ENCODE measurements at regions not wholly inside any gene's neighbourhood (a gene's known extent, or its start where the extent isn't known, plus 50 kb on each side); places are given as distances from the start of the nearest gene placed in this dataset.

- no peak for DNase-seq
These were observed 216.7 kb upstream of the ARID1B start for GRCh38 chr6:156560476-156560875.

DNA sequence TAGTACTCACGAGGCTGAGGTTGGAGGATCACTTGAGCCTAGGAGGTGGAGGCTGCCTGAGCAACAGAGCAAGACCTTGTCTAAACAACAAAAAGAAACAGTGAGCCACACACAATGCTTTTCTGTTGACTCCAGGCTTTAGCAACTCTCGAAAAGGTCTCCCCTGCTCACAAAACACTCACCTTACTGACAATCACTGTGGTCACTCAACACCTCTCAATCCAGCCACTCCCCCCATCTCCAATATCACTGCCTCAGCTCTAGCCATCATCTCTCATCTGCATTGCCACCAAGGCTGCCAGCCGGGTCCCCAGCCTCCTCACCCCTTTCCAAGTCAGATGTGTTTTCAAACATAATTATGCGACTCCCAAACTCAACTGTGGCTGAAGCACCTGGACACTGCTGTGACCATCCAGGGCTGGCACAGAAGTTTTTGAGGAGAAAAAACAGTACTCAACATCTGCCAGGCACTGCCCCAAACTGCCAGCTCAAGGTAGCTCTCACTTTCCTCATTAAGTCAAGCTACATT is 218.0 kb upstream of the ARID1B start:
- no peak for DNase-seq

DNA sequence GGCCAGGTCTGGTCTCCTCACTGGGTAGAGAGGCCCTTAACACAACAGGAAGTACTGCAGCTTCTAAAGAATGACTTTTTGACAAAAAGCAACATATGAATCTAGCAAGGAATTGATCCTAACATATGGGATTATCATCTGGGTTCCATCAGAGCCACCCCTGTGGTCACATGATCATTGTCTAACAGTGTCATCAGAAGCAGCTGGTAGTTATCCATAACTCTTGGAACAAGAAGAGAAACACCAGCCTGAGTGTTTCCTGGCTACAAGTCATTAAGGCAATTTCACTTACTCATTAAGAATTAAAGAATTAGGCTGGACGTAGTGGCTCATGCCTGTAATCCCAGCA is 219.3 kb upstream of the ARID1B start:
- DNase-seq, result no peak

- DNase-seq, result peak; percentile 99
These were observed 219.8 kb upstream of the ARID1B start for GRCh38 chr6:156557251-156557910.

- DNase-seq, result no peak
These were observed 220.4 kb upstream of the ARID1B start for GRCh38 chr6:156556811-156557210.

- DNase-seq, result no peak
These were observed 222.1 kb upstream of the ARID1B start for GRCh38 chr6:156555116-156555515.

DNA sequence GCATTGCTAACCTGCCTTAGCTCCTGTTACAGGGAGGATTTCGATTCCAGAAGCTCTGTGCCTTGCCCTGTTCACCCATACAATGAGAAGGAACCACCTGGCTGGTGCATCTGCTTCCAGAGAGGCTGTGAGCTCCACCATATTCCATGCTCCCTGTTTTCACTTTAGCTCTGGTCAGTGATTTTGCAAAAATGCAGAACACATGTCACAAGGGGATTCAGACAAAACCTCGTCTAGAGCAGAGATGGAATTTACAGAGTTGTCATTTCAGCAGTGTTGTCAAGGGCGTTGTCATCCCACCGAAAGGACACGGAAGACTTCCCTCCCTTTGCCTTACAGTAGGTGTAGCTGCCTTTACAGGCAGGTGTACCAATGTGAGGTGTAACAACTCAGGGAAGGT is 223.0 kb upstream of the ARID1B start:
- peak; percentile 17 for DNase-seq

GRCh38 chr6:156552849-156553248 is 224.3 kb upstream of the ARID1B start:
- no peak for DNase-seq

DNA sequence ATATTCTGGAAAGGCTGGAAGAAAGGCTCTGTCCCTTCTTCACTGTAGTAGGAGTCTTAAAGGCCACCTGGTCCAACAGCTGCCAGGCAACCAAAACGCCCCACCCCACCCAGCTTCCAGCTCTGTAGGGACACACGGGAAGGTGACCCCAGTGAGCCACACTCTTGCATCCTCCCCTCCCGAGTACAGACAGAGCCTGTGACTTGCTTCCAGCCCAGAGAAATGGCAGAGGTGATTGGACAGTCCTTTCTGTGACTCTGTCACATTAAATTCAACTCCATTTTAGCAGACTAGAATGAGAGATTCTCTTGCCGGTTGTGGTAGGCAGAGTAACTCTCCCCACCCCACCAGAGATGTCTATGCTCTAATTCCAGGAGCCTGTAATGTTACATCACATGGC is 226.2 kb upstream of the ARID1B start:
- DNase-seq, result no peak

DNA sequence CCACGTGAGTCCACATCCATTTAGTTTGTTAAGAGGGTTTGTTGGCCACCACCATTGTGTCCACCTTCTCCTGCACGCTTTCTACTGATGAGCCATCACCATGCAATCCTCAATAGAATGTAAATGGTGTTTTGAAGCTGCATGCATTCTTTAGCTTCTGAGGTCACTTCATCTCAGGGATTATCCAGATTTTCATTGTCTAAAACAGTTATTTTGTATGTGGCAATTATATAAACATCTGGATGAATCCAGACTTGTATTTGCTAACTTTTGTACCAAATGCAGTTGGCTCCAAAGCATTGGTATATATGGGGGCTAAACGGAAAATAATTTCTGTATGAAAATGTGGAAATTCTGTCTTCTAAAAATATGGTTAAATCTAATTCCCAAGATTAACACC is 231.2 kb upstream of the ARID1B start:
- no peak for DNase-seq

DNA sequence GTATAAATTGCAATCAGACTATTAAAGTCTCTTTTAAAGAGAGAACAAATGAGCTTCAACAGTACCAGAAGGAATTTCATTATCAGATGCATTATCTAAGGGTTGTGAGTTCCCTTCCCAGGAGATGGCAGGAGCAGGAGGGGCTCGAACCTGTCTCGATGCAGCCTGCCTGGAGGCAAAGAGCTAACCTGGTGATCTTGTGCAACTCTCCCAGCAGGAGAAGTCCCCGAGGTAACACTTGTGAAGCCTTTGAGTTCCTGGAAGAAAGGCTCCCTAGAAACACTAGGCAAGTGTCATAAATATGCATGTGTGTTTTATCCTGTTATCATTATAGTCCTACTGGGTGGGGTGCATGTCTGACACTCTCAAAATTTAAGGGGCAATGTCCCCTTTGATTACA is 232.2 kb upstream of the ARID1B start:
- no peak for DNase-seq

DNA sequence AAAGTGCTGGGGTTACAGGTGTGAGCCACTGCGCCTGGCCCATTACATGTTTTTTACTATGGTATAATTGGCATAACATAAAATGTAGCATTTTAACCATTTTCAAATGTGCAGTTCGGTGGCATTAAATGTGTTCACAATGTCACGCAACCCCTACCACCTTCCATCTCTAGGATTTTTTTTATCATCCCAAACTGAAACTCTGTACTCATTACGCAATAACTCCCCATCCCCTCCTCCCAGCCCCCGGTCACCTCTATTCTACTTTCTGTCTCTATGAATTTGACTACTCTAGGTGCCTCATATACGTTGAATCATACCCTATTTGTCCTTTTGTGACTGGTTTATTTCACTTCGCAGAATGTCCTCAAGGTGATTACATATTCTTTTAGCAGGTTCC is 233.1 kb upstream of the ARID1B start:
- DNase-seq, result no peak

- no peak for DNase-seq
These were observed 233.7 kb upstream of the ARID1B start for GRCh38 chr6:156543431-156543830.

- DNase-seq, result no peak
These were observed 238.1 kb upstream of the ARID1B start for GRCh38 chr6:156538875-156539660.

DNA sequence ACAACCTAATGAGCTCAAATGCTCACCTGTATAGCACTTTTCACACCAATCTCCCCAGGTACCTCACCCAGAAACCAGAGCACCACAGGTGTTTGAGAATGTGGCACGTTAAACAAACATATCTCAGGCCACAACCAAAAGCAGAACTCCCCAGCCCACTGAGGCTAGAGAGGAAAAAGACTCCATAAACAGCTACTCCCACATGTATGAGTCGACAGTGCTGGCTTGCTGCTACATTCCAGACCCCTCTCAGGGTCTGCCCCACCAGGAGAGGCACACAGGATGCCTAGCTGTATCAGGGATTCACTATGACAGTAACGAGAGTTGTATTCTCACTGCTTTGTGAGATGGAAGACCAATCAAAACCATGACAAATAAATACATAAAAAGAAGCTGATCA is 242.6 kb upstream of the ARID1B start:
- DNase-seq, result no peak

DNA sequence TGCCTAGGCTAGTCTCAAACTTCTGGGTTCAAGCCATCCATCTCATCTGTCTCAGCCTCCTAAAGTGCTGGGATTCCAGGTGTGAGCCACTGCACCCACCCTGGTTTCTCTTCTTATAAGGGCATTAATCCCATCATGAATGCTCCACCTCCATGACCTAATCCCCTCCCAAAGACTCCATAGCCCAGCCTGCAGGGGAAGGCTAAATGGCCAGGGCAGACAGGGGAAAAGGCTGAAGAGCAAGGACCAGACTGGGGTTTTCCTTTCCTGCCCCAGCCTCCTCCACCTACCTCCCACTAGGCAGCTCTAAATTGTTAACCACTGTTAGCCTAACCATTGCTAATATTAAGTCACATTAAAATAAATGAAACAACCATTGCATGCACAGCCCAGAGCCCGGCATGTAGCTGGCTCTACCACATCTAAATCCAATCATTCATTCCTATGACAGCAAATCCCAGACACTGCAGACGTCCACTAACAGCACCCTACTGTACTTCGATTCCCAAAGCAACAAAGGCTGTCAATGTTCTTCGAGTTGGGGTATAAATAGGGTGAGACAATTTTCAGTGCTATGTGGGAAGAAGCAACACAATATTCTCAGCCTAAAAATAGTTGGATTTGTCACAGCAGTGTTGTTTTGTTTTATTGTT is 243.2 kb upstream of the ARID1B start:
- no peak for DNase-seq

GRCh38 chr6:156526081-156526480 is 251.1 kb upstream of the ARID1B start:
- DNase-seq, result no peak

- DNase-seq, result no peak
These were observed 251.6 kb upstream of the ARID1B start for GRCh38 chr6:156525541-156525940.

GRCh38 chr6:156519940-156520339 is 257.2 kb upstream of the ARID1B start:
- DNase-seq, result no peak

GRCh38 chr6:156517088-156517487 is 260.1 kb upstream of the ARID1B start:
- no peak for DNase-seq

DNA sequence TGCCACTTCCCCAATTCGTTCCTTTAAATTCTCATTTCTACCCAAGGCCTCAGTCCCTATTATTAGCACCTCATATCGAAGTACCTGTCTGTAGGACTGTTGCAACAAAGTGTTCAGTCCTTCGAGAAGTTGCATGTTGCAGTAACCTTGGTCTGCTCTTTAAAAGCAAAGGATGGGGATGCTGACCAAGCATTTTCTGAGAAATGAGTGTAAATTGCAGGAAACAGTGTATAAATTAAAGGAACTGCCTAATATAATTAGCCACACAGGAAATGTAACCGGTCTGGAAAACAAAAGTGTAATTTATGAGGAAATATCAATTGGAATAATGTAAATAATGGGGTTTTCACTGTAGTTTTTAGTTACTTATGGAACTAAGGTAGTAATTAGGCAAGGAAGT is 261.9 kb upstream of the ARID1B start:
- no peak for DNase-seq

DNA sequence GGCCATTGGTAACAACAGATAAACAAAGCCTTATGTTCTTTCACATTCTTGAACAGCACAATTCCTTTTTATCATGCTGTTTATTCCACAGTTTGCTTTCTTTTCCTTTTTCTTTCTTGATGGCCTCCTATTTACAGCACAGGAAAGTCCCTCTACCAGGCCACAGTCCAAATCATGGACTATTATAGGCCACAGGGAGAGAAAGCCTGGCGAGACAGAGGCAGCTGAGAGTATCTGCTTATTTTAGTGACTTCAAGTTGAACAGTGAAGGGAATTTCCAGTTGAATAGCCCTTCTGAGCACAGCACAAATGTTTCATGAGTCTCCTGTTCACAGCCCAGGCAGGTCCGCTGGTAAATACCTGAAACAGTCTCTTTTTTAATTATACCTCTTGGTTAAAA is 263.7 kb upstream of the ARID1B start:
- no peak for DNase-seq

GRCh38 chr6:156511570-156511969 is 265.6 kb upstream of the ARID1B start:
- no peak for DNase-seq

GRCh38 chr6:156511051-156511450 is 266.1 kb upstream of the ARID1B start:
- DNase-seq, result no peak

Measured in NCI-H345 (cell line).